HG03432 (cell line): ENCODE measurements at regions not wholly inside any gene's neighbourhood (a gene's known extent, or its start where the extent isn't known, plus 50 kb on each side); places are given as distances from the start of the nearest gene placed in this dataset.

Experiments
- ATAC-seq: cut with Tn5 transposase; IDR thresholded peaks from one replicate; pipeline ENCODE4 v1.9.1; 2021; ENCODE audit warnings: mild to moderate bottlenecking, moderate library complexity; ENCODE audit not compliant: unreplicated experiment

DNA sequence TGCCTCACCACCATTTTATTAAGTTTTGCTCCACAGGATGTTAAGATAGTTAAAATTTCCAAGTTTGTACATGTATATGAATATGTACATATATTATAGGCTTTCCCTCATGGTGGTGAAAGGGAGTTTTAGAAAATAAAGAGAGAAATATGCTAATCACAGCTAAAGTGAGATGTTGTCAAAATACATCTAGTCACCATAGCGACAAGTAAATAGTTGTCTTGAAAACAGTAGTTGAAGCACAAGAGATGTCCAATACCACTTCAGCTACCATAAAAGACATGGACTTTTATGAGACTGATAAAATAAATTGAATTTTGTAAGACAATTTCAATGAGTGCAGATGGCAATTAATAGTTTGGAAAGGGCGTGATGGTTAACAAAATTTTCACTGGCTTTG, 1600.0 kb downstream of the BRINP3 start:
- no peak for ATAC-seq

DNA sequence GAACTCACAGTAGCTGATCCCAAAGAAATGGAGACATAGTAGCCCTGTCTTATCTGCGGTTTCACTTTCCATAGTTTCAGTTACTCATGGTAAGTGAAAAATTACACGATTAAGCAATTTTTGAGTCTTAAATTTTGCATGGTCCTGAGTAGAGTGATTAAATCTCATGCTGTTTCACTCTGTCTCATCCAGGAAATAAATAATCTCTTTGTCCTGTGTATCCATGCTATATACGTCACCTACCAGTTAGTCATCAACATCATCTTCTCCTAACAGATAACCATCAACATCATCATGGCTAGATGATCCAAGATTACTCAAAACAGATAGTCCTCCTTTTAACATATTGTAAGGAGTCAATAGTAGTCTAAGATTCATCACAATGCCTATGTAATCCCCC, 1589.3 kb downstream of the BRINP3 start:
- no peak for ATAC-seq

DNA sequence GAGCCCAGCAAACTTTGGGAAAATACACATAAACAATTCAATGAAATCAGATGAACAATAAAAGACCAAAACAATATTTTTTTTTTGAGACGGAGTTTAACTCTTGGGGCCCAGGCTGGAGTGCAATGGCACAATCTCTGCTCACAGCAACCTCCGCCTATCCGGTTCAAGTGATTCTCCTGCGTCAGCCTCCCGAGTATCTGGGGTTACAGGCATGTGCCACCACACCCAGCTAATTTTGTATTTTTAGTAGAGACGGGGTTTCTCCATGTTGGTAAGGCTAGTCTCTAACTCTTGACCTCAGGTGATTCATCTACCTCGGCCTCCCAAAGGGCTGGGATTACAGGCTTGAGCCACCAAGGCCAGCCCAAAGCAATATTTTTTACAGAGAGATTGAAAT, 1588.5 kb downstream of the BRINP3 start:
- no peak for ATAC-seq

DNA sequence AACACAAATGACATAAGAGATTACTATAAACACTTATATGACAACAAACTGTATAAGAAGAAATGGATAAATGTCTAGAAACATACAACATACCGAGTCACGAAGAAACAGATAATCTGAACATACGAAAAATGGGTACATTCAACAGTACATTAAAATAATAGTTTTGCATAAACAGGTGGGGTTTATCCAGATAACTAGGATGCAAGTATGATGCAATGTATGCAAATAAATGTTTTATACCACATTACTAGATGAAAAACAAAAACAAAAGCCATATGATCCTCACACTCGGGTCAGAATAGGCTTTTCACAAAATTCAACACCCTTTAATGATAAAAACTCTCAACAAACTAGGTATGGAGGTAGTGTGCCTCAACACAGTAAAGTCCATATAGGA, 1585.7 kb downstream of the BRINP3 start:
- no peak for ATAC-seq

DNA sequence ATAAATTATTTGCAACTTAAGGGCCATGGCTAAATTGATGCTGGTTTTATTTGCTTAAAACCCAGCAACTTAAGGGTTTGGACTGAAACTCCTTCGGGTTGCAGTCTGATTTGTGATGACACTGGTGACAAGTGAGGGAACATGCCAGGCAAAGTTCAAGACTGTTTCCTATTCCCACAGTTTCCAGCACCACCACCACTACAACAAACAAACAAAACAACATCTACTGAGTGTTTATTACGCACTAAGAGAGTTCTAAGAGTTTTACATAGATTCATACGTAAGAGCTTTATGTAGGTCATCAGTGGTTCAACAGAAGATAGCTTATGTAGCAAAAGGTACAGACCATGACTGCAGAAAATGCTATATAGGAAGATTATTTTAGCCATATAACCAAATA, 1582.1 kb downstream of the BRINP3 start:
- ATAC-seq = no peak

DNA sequence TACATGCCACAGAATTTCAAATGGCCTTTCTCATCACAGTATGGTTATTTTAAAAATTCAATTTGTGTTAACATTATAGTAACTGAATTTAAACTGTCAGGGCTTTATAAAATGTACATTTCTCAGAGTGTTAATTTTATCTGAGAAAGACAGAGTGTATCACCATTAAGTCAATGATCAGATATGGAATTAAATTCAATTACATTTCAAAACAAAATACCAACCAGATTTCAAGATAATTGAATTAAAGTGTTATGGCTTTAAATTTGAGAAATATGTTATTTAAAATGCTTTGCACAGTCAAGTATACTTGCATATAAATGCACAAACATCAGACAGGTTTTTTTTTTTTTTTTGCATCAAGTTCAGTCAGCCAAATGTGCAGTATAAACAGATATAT, 1574.4 kb downstream of the BRINP3 start:
- ATAC-seq = no peak

DNA sequence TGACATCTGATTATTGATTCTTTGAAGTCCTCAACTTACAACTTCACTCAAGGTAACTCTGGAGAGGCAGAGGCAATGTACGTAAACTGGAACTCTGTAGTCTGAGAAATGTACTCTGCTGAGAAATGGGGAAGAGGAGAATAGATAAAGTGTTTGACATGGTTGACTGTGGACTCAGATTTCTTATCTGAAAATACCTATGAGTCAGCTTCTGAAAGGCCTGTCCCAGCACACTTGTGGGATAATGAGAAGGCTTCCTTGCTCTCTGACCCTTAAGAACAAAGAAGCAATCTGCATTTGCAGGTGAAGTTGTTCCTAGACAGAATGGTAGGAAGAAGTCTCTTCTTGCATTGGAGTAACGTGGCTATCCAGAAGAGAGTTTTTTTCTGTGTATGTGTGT, 1573.5 kb downstream of the BRINP3 start:
- no peak for ATAC-seq

DNA sequence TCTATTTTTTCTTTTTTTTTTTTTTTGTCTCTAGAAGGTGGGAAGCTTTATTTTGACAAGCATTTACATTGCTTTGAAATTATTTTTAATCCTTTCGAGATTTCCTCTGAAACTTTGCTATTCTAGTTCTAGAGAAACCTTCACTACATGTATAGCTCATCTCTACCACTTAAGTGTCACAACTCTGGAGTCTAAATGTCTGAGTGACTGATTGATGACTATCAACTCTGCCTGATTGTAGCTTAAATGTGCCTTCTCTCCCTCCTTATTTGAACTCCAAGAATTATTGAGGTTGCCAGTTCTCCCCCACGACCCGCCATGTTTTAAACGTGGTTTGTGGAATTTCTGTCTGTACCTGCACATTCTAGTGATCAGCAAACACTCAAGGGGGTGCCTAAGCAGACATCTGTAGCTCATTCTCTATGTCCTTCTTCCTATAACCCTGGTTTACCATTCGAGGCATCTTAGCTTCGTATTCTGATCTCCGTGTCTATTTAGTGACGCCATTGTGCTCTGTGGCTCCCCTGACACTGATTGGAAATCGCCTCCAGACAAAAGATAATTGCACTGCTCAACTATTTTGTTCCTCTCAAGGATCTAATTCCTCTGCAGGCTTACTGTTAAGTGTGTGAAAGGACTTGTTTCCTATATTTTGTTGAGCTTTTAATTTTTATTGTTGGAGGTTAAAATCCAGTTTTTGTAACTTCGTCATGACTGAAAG, 1570.6 kb downstream of the BRINP3 start:
- no peak for ATAC-seq

DNA sequence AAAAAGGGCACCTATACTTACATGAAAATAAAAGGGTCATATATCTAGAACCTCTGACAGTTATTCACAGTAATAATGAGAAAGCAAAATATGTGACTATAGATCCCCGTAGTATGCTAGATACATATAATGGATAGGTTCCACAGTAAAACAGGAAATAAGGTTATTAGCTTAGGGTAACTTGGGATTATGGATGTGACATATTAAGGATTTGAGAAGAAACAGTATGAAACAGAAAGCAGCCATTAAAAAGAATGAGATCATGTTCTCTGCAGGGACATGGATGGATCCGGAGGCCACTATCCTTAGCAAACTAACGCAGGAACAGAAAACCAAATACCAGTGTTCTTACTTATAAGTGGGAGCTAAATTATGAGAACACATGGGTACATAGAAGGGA, 1547.3 kb downstream of the BRINP3 start:
- ATAC-seq = no peak

DNA sequence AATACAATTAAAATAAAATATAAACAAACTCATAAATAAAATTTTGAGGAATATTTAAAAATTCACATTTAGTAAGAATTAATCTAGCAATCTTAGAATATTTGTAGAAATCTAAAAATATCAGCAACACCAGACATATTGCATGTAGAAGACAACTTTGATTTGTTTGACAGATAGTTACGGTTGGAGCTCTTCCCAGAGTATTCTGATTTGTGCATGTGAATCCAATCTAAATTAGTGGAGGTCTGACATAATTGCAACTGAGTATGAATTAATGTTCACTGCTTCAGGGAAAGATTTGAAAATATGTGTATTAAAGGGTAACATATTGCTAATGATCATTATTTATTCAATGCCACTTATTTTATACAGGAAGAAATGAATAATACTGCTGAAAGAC, 1546.2 kb downstream of the BRINP3 start:
- no peak for ATAC-seq

DNA sequence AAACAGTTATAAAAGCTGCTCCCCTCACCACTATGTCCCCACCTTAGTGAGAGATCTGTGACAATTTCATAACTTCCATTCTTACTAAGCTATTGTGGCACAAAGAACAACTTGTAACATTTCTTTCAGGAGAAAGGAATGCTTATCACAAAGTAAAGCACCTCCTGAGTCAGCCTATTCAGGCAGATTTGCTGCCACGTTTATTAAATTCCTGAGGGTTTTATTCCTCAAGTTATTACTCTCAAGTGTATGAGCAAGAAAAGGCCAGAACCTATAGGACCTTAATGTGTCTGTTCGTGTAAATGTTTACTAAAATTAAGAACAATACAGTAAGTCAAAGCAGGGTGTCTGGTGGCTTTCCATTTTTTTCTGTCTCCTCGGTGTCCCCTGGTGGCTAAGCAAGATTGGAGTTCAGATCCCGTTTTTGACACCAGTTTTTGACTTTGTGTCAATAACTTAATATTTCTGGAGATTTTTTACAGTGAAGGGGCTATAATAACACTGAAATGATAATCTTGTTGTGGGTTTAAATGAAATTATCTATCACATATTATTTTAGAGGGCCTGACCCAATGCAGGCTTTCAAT, 1539.6 kb downstream of the BRINP3 start:
- ATAC-seq = no peak

DNA sequence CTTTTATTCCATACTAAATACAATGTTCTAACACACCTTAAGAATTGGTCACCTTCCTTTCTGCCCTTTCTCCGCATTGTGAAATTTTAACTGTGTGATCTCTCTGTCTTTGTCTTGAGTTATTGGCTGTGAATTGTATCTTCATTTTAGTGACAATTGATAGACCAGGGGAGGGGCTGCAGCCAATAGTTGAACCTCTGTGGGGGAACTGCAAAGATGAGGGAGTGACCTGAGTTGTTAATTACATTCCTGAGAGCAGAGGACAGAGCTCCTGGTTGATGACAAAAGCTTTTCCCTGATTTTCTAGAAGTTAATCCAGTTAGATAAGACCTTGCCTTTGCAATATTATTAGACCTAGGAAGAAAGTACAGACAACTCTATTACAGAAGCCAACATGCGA, 1535.7 kb downstream of the BRINP3 start:
- no peak for ATAC-seq

DNA sequence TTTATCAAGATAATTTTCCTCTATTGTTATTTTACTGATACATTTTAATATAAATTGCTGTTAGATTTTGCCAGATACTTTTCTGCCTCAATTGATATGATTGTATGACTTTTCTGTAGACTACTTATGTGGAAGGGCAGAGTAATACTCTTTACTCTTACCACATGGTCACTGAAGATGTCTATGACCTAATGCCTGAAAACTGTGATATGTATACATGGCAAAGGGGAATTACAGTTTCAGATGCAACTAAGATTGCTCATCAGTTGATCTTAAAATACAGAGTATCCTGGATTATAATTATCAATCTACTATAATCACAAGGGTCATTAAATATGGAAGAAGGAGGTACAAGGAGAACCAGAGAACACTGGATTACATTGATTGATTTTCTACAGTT, 1528.0 kb downstream of the BRINP3 start:
- ATAC-seq = no peak

DNA sequence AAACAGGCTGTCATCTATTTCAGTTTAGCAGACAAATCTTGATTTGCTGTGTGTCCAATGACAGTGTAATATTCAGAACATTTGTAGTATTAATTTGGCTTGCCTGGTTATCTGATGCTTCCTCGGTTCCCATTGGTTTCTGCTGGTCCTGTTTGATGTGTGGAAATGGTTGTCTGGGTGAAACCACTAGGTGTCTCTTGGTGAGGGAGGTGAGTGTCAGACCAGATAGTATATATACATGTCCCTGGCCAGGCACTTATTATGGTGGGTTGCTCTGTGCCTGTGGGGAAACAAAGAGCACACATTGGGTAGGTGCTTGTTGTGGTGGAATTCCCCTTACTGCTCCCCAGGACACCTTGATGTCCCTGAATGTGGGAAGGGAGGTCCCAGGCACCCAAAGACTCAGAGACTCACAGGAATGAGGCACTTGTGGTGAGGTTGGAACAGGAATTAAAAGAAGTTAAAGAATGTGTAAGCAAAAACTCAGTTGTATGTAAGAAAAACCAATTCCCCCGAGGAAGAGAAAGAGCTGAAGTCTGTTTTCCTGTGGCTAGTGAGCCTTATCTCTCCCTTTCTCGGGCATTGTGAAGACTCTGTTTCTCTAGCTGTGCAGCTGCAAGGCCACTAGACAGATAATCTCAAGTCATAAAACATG, 1519.1 kb downstream of the BRINP3 start:
- ATAC-seq = peak; percentile 48

DNA sequence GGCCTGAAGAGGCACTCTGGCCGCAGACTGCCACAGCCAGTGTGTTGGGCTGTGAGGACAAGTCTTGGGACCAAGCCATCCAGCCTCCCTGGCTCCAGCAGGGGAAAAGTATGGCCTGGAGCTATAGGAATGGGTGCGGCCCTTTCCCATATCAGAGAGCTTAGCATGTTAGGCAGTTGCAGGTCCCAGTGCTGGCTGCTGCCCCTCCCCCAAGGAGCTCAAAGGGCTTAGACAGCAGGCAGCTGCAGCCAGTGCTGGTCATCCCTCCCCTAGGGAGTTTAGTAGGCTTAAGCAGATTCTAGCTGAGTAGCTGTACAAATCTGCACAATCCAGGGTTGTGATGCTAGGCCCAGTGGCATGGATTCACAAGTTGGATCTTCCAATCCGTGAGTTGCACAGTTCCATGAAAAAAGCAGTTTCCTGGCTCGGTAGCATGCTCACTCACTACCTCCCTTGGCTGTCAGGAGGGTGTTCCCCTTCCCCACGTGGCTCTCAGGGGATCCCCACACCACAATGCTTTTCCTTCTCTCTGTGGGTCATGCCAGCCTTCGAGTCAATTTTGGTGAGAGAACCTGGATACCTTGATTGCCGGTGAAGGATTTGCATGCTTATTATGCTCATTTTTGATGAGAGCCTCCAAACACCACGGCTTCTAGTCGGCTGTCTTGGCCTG, 1490.8 kb downstream of the BRINP3 start:
- peak; percentile 56 for ATAC-seq

DNA sequence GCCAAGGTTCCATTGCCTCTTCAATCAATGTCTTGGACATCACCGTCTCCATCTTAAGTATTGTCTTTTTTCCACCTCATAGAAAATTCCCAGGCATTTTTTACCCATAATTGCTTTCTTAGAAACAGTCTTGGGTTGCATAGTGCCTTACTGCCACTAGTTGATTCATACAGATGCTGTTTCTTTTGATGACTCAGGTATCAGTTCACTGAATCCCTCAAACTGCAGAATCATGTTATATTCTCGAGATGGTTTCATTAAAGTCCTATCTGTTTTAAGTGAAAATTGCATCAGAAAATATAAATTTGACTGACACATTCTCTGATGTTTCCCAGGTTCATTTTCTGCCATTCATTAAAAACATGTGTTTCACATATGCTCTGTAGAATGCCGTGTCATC, 1489.1 kb downstream of the BRINP3 start:
- no peak for ATAC-seq

DNA sequence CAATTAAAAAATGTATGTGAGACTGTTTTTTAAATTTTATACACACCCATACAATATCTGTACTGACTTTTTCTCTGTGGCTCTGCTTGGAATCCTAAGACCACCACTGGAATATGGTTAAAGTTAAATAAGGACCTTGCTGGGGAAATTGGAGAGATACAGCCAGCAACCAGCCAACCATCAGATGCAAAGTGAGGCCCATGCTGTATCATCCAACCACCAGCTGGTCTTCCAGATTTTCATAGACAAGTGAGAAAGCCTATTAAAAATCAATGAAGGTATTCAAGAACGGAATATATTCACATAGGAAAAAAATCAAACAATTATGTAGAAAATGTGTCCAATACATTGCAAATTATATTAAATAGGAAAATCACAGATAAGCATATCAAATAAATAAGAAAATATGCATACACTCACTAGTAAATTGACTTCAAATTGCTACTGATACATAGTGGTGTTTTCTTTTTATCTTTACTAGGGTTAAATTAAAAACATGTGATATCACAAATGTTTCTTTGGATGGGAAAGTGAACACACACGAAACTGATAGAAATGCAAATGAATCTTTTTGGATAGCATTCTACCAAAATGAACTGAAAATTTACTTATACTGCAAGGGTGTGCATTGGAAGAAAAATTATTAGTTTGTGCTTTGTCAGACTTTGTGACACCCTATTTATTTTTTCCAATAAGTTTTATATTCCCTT, 1486.3 kb downstream of the BRINP3 start:
- ATAC-seq = no peak

DNA sequence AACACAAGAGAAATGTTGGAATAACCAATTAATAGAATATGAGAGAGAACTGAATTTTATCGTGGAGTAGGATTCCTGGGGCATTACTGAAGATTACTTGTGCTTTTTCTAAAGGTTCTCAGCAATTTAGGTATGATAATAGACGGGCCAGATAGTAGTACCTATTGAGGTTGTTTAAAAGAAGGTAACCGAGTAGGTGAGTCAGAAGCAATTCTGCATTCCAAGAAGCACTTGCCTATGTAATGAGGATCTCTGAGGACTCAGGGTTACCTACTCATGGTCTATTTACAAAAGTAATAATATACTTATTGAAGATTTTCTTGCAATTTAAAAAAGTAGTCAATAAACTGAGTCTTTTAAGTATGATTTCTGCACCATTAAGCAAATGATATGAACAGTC, 1469.8 kb downstream of the BRINP3 start:
- no peak for ATAC-seq

DNA sequence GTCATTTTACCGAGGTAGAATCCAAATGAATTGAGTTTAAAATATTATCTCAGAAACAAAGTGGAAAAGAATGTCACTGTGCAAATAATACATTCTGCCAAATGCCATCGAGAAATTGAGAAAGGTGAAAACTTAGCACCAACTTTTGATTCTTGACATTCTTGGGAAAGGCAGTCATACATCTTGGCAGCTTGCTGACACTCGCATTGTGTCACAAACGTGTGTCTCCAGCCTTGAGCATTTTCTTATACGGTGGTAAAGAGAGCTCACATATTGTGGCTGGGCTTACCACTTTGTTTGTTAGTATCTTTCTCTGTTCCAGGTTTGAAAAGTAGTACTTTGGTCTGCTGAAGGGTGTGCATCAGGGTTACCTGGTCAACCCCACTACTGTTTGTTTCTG, 1456.1 kb downstream of the BRINP3 start:
- no peak for ATAC-seq

DNA sequence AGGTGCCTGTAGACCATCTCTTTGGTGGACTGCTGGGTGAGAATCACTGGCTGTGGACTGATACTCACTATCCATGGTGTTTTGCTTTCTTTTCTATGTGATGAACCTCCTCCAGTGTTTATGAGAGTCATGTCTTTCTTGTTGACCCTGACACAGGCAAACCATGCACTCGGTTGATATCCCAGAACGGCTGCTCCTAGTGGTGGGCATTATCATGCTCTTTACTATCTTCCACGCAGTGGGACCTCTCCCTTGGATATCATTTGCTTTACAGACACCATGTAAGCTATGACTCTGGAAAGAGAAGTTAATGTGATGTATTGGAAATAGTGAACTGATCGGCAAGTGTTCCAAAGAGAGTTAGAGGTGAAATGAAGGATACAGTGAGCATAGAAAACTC, 1455.6 kb downstream of the BRINP3 start:
- ATAC-seq = no peak

DNA sequence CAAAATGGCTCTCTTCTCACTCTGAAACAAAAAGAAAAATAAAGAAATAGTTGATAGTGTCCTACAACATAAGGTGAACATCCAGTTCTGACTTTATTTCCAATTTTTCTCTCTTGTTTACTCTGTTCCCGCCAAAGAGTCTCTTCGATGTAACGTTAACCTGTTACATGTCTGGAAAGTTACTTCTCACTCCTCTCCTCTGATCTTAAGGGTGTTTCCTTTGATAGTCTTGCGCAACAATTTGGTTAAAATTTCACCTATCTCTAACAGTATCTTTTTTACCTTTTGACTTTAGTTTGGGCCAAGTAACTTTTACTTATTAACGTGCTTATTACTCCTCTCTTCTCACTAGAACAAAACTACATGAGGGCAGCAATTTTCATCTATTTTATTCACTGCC, 1450.2 kb downstream of the BRINP3 start:
- ATAC-seq = no peak
